HG03066 (cell line): ENCODE measurements at regions not wholly inside any gene's neighbourhood (a gene's known extent, or its start where the extent isn't known, plus 50 kb on each side); places are given as distances from the start of the nearest gene placed in this dataset.
"Not testable (repeated sequence)": the region's sequence is repeated elsewhere in the genome, so short reads cannot be mapped to it uniquely, and the experiment has no call there.

Experiments used
- ATAC-seq: cut with Tn5 transposase; IDR thresholded peaks from one replicate; pipeline ENCODE4 v1.9.1; 2021; ENCODE audit warnings: low read depth; ENCODE audit not compliant: unreplicated experiment

DNA sequence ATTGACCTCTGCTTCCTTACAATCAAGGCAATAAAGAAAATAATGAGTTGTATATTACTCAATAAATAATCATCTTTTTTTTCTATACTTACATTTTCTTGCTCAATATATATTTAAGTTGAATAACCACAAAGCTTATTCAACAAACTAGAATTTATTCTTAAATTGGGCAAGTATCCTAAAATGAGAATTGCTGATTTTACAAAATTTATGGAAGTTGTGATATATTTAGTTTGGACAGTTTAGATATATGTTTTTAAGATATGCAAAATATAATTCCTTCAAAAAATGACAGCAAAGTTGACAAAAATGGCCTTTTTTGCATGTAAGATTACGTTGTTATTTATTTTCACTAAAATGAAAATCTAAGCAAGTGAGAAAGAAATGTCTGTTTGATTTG, 305.7 kb upstream of the GRIN3A start:
- ATAC-seq: no peak

GRCh38 chr9:102038006-102038405, 299.6 kb upstream of the GRIN3A start:
- no peak for ATAC-seq

DNA sequence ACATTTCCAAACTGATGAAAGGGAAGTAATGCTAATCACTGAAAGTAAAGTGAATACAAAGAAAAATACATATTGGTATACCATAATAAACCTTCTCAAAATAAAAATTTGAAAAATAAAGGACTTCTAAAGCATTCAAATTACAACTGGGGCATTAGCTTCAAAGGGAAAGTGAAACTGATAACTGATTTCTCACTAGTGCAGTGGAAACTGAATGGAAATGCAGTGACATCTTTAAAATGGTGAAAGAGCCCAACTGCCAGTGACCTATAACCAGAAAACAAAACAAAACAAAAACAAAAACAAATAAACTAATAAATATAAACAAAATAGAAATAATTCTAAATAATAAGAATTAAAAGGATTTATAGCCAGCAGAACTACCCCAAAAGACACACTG, 297.5 kb upstream of the GRIN3A start:
- ATAC-seq: peak; percentile 75

DNA sequence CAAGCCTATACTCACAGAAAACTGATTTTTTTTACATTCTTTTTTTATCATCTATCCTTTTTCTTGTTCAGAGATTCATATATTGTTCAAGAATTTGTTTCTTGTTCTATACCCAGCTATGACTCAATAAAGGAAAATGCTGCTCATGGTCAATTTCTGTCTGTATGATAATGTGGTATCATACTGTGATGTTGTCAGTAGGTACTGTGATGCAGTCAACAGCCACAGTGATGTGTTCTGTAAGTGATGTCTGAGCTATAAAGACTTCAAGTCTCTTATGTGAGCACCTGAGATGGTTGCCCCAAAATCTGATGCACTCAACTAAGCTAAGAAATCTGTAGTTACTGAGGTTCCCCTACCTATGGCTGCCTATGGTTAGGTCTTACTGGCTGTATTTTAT, 294.2 kb upstream of the GRIN3A start:
- ATAC-seq: no peak

- ATAC-seq: no peak
These were observed 262.5 kb upstream of the GRIN3A start for GRCh38 chr9:102000956-102001355.

DNA sequence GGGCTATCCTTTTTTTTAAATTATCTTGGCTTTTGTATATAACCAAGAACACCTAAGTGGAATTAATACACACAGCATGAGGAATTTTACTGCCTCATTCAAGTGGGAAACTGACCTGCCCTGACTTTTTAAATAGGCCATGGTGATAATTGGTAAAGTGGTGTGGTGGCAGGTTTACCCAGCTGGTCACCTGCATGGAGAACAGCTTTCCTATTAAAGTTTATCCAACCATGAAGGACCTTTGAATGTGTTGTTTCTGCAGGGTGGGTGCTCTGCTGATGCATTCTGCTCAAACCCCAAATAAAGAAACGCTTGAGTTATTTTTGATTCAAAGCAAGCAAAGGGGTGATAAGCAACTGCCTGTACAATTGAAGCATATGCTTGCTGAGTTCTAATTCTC, 261.0 kb upstream of the GRIN3A start:
- no peak for ATAC-seq

DNA sequence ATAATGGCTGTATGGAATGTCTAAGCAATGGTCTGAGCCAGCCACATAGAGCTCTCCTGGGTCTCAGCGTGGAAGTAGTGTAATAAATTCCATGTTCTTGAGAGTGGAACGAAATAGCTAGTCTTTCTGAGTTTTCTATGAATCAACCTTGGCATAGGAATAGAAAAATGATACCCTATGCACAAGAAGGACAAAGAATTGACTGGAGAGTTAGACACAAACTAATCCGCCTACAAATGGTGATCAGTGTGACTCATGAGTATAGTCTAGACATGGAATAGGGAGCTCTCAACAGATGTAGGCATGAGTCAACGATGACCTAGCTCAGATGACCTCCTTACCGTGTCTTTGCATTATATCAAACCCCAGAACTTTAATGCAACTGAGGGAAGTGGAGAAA, 256.8 kb upstream of the GRIN3A start:
- no peak for ATAC-seq

- ATAC-seq: no peak
These were observed 255.3 kb upstream of the GRIN3A start for GRCh38 chr9:101993771-101994170.

DNA sequence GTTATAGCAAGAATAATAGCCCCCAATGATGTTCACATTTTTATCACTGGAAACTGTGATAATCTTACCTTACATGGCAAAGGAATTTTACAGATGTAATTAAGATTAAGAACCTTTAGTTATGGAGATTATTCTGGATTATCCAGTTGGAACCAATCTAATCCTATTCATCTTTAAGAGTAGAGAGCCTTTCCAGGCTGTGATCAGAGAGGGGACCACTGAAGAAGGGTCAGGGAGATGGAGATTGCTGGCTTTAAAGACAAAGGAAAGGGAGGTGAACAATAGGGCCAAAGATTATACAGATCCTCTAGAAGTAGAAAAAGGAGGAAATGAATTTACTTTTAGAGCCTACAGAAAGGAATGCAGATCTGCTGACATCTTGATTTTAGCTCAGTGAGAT, 253.5 kb upstream of the GRIN3A start:
- ATAC-seq: no peak

DNA sequence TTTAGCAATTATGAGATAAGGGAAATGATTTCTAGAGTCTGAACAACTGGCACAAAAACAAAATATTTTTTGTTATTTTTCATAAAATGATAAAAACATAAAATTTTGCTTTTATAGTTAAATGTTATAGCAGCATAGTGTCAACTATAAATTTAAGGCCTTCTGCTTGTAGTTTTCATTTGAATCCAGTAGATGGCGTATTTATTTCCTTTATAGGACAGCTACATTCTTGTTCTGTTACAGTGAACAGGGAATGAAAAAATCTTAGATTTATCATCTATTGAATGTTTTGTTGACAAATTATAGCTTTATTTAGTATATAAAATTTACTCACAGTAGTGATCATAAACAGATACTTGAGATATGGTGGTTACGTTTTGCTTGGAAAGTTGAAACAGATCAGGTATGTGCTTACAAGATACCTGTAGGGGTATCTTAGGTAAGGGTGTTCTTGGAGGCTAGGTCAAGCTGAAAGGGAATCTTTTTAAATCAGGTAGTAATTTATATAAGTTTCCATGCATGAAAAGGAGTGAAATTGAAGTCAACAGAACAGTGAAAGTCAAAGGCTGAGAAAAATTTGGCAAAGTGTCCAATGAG, 239.3 kb upstream of the GRIN3A start:
- ATAC-seq: peak; percentile 72

GRCh38 chr9:101970609-101971008, 232.2 kb upstream of the GRIN3A start:
- ATAC-seq: no peak

DNA sequence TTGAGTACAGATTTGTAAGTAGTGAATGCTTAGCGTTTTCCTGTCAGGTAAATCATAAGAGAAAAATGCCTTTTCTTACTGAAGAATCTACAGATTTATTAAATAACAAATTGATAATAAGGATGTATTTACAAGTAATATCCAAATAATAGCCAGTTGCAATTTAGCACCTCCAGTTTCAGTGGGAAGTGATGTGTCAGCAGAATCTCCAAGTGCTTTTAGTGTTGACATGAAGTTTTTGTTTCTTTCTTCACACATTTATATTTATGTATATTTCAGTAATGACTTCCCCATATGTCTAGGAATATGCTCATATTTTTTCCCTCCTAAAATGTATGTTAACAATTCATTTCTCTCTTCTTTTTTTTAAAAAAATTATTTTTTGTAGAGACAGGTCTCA, 229.9 kb upstream of the GRIN3A start:
- no peak for ATAC-seq

DNA sequence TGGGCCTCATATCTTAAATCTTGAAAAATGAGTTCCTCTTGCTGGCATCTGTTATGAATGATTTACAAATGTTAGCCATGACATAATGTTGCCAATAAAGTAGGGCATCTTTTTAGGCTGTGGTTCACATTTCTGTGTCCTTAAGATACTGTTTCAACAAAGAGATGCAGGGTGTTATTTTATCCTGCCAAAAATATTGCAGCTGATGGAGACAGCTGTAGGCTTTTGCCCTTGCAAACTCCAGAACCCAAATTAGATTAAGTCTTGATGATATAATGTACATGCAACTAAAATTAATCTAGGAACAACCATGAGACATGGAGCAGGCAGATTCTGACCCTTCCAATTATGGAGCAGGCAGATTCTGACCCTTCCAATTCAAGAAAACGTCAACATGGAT, 228.2 kb upstream of the GRIN3A start:
- no peak for ATAC-seq

GRCh38 chr9:101957705-101958104, 219.3 kb upstream of the GRIN3A start:
- no peak for ATAC-seq

- ATAC-seq: no peak
These were observed 213.2 kb upstream of the GRIN3A start for GRCh38 chr9:101951598-101951997.

DNA sequence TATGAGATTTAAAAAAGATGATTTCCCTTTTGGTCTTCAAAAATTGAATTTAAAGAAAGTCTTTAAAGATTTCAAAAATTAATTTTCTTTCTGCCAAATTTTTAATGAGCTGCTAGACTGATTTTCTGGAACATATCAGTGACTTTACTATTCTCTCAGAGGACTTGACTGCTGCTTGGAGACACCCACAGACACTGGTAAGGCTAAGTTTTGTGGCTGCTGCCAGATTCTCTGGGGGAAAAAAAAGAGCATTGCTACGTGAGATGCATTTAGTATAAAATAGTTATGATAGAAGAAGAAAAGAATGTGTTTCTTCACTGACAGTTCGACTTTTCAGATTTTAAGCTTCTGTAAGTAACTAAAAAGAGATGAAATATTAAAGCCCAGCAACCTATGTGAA, 193.3 kb upstream of the GRIN3A start:
- no peak for ATAC-seq

- ATAC-seq: no peak
These were observed 192.3 kb upstream of the GRIN3A start for GRCh38 chr9:101930783-101931182.

DNA sequence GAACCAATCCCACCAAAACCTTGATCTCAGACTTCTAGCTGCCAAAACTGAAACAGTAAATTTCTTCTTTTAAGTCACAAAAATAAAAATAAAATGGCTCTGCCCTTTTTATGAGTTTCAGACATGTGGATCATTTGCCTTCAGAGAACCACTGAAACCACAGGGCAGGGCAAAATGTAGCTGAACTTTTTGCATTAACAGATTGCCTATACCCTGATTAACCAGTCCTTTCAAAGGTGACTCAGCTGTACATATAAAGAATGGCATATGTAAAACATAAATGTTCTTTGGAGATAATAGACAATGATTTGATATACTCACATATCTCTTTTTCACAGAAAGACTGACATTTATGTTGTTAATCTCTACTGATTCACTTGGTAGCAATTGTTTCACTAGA, 187.1 kb upstream of the GRIN3A start:
- no peak for ATAC-seq

GRCh38 chr9:101923451-101923850, 185.0 kb upstream of the GRIN3A start:
- ATAC-seq: no peak

DNA sequence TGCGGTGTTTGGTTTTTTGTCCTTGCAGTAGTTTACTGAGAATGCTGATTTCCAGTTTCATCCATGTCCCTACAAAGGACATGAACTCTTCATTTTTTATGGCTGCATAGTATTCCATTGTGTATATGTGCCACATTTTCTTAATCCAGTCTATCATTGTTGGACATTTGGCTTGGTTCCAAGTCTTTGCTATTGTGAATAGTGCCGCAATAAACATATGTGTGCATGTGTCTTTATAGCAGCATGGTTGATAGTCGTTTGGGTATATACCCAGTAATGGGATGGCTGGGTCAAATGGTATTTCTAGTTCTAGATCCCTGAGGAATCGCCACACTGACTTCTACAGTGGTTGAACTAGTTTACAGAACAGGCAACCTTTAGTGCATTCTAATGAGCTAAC, 178.5 kb upstream of the GRIN3A start:
- not testable (repeated sequence) for ATAC-seq

GRCh38 chr9:101915482-101915881, 177.0 kb upstream of the GRIN3A start:
- no peak for ATAC-seq

- no peak for ATAC-seq
These were observed 174.3 kb upstream of the GRIN3A start for GRCh38 chr9:101912698-101913097.

- ATAC-seq: no peak
These were observed 169.0 kb upstream of the GRIN3A start for GRCh38 chr9:101907466-101907865.
